ENCODE measurements at regions not wholly inside any gene's neighbourhood (a gene's known extent, or its start where the extent isn't known, plus 50 kb on each side); places are given as distances from the start of the nearest gene placed in this dataset.

- TF ChIP-seq EZH2 (IDR thresholded peaks at IDR 0.05; ENCODE audit: low read depth, unreplicated experiment), result no peak
- TF ChIP-seq ETS1 (IDR thresholded peaks at IDR 0.05), result no peak
- TF ChIP-seq, protein P1, sequence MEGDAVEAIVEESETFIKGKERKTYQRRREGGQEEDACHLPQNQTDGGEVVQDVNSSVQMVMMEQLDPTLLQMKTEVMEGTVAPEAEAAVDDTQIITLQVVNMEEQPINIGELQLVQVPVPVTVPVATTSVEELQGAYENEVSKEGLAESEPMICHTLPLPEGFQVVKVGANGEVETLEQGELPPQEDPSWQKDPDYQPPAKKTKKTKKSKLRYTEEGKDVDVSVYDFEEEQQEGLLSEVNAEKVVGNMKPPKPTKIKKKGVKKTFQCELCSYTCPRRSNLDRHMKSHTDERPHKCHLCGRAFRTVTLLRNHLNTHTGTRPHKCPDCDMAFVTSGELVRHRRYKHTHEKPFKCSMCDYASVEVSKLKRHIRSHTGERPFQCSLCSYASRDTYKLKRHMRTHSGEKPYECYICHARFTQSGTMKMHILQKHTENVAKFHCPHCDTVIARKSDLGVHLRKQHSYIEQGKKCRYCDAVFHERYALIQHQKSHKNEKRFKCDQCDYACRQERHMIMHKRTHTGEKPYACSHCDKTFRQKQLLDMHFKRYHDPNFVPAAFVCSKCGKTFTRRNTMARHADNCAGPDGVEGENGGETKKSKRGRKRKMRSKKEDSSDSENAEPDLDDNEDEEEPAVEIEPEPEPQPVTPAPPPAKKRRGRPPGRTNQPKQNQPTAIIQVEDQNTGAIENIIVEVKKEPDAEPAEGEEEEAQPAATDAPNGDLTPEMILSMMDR (conservative IDR thresholded peaks at IDR 0.05; ENCODE audit: low read depth in 2 of 2), result no peak
- TF ChIP-seq POLR2AphosphoS5 (IDR thresholded peaks at IDR 0.05; ENCODE audit: low read depth), result no peak
- TF ChIP-seq EZH2phosphoT487 (IDR thresholded peaks at IDR 0.05; ENCODE audit: unreplicated experiment), result no peak
- TF ChIP-seq, protein P2, sequence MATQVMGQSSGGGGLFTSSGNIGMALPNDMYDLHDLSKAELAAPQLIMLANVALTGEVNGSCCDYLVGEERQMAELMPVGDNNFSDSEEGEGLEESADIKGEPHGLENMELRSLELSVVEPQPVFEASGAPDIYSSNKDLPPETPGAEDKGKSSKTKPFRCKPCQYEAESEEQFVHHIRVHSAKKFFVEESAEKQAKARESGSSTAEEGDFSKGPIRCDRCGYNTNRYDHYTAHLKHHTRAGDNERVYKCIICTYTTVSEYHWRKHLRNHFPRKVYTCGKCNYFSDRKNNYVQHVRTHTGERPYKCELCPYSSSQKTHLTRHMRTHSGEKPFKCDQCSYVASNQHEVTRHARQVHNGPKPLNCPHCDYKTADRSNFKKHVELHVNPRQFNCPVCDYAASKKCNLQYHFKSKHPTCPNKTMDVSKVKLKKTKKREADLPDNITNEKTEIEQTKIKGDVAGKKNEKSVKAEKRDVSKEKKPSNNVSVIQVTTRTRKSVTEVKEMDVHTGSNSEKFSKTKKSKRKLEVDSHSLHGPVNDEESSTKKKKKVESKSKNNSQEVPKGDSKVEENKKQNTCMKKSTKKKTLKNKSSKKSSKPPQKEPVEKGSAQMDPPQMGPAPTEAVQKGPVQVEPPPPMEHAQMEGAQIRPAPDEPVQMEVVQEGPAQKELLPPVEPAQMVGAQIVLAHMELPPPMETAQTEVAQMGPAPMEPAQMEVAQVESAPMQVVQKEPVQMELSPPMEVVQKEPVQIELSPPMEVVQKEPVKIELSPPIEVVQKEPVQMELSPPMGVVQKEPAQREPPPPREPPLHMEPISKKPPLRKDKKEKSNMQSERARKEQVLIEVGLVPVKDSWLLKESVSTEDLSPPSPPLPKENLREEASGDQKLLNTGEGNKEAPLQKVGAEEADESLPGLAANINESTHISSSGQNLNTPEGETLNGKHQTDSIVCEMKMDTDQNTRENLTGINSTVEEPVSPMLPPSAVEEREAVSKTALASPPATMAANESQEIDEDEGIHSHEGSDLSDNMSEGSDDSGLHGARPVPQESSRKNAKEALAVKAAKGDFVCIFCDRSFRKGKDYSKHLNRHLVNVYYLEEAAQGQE (IDR thresholded peaks at IDR 0.05; ENCODE audit: unreplicated experiment), result no peak
- TF ChIP-seq CREB1 (CRISPR knock-in tag; IDR thresholded peaks at IDR 0.05; ENCODE audit: low read depth), result no peak
These were observed 103.2 kb upstream of the WAC start for GRCh38 chr10:28429573-28430216.
